ENCODE measurements at regions not wholly inside any gene's neighbourhood (a gene's known extent, or its start where the extent isn't known, plus 50 kb on each side); places are given as distances from the start of the nearest gene placed in this dataset.

DNA sequence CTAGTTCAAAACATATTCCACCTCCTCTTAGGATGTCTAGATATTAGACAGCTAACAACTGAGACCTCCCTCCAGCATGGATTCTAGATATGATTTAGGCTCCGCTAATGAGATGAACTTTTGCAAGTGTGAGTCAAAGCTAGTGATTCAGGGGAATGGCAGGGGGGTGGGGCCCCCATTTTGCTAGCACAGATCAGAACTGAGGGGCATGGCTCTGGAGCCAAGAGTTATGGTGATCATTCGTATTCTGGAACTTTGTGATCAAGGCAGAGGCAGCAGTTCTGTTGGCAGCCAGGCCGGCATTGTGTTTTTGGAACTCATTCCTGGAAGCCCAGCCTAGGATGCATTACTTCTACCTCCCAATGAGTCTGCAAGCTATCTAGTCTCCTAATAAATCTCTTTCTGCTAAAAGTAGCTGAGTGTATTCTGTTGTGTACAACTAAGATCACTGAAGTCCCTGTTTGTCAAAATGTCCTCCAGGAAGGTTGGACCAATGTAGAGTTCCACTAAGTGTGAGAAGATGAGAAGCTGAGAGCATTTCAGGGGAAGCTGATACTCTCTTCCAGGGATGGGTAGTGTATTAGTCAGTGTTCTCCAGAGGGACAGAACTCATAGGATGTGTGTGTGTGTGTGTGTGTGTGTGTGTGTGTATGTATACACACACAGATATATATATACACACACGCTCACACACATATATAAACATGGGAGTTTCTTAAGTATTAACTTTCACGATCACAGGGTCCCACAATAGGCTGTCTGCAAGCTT lies 312.7 kb downstream of the TLE3 start:
- TF ChIP-seq, protein P1, sequence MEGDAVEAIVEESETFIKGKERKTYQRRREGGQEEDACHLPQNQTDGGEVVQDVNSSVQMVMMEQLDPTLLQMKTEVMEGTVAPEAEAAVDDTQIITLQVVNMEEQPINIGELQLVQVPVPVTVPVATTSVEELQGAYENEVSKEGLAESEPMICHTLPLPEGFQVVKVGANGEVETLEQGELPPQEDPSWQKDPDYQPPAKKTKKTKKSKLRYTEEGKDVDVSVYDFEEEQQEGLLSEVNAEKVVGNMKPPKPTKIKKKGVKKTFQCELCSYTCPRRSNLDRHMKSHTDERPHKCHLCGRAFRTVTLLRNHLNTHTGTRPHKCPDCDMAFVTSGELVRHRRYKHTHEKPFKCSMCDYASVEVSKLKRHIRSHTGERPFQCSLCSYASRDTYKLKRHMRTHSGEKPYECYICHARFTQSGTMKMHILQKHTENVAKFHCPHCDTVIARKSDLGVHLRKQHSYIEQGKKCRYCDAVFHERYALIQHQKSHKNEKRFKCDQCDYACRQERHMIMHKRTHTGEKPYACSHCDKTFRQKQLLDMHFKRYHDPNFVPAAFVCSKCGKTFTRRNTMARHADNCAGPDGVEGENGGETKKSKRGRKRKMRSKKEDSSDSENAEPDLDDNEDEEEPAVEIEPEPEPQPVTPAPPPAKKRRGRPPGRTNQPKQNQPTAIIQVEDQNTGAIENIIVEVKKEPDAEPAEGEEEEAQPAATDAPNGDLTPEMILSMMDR (conservative IDR thresholded peaks at IDR 0.05; ENCODE audit: low read depth, low read length) = no peak
- H3K4me3 ChIP-seq (ENCODE audit: low read depth, low read length) = no peak overlapping the region
- DNase-seq (ENCODE audit: low read depth) = no peak

DNA sequence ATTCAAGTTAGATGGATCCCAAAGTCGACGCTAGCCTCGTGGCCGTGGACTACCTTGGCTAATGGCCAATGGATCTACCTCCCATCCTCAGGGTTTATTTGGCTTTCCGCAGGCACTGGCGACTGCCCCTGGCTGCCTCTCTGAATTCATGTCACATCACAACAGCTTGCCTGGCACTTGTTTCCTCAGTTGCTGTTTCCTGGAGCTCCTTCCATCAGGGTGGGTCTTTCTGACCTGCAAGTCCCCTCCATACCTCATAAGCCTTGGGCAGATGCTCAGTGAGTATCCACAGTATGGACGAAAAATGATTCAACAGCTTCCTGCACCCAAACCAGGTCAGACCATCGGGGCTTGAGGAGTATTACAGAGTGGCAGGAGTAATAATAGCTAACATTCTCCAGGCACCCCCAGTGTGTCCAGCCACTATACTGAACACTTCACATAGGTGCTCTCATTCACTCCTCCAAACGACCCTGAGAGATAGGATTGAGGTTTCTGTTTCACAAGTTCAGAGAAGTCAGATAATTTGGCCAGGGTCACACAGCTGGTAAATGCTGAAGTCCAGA lies 311.5 kb downstream of the TLE3 start:
- DNase-seq (ENCODE audit: low read depth) = no peak
- no peak overlapping the region for H3K4me3 ChIP-seq (ENCODE audit: low read depth, low read length)
- TF ChIP-seq, protein P1 (conservative IDR thresholded peaks at IDR 0.05; ENCODE audit: low read depth, low read length) = no peak

- TF ChIP-seq, protein P1 (conservative IDR thresholded peaks at IDR 0.05; ENCODE audit: low read depth, low read length) = no peak
- H3K4me3 ChIP-seq (ENCODE audit: low read depth, low read length) = no peak overlapping the region
- DNase-seq (ENCODE audit: low read depth) = no peak
Observed at GRCh38 chr15:69787791-69788190, 309.9 kb downstream of the TLE3 start.

- no peak for DNase-seq (ENCODE audit: low read depth)
- no peak overlapping the region for H3K4me3 ChIP-seq (ENCODE audit: low read depth, low read length)
- TF ChIP-seq, protein P1 (conservative IDR thresholded peaks at IDR 0.05; ENCODE audit: low read depth, low read length) = no peak
Observed at GRCh38 chr15:69789648-69790393, 307.9 kb downstream of the TLE3 start.

DNA sequence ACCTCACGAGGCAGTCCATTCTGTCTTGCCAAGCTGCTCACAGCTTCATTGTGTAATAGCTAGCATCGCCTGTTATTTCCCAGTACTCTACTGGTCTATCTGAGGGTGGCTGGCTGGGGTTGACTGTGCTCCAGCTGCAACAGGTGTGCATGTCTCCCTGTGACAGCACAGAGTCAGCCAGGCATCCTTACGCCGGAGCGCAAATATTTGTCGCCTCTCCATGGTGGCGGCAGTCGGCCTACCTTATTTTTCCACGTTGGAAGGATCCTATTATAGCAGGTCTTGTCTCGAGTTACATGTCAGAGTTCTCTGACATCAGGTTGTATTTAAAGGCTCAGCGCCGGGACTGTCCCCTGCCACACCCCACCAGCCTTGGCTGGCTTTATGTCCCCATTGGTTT lies 307.1 kb downstream of the TLE3 start:
- no peak overlapping the region for H3K4me3 ChIP-seq (ENCODE audit: low read depth, low read length)
- TF ChIP-seq, protein P1 (conservative IDR thresholded peaks at IDR 0.05; ENCODE audit: low read depth, low read length) = no peak
- DNase-seq (ENCODE audit: low read depth) = no peak

GRCh38 chr15:69792823-69793222 lies 304.9 kb downstream of the TLE3 start:
- no peak overlapping the region for H3K4me3 ChIP-seq (ENCODE audit: low read depth, low read length)
- DNase-seq (ENCODE audit: low read depth) = no peak
- TF ChIP-seq, protein P1 (conservative IDR thresholded peaks at IDR 0.05; ENCODE audit: low read depth, low read length) = no peak

Measured in epithelial cell of proximal tubule (primary cell).